ENCODE measurements at regions not wholly inside any gene's neighbourhood (a gene's known extent, or its start where the extent isn't known, plus 50 kb on each side); places are given as distances from the start of the nearest gene placed in this dataset.

DNA sequence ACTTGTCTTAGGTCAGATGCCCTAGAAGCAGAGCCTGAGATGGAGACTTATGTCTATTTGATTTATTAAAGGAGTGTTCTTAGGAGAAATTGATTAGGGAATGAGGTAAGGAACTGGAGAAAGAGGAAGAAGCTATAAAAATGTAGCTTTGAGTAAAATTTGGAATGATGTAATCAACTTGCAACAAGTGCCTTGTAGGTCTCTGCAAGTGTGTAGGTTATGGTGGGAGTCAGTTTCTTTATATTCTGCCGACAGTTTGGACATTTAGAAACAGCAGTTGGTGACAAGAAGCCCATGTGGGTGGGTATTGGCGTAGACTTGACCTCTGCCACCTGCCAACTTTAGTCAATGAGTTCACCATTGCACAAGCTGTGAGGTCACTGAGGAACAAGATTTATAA, 986.5 kb downstream of the CDH18 start:
- H3K36me3 ChIP-seq (ENCODE audit: insufficient read depth, low read length) = no peaks in the 10 kb centered on the region
- H3K9me3 ChIP-seq (ENCODE audit: insufficient read depth, low read length, severe bottlenecking) = no peaks in the 10 kb centered on the region

DNA sequence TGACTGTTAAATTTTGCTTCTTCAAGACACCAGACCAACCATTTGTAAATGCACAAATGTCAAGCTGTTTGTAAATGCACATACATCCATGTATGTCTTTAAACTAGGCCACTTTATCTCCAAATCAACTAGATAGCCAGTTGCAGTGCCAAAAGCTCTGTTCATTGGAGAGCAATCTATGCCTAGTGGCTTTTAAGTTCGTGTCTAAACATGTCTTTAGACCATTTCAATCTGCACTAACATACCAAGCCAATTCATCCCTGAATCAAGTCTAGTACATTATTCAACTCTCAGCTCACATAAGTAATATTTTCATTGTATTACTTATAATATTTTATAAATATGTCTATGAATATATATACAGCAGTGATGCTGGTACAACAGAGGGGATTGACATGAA, 985.9 kb downstream of the CDH18 start:
- Histone ChIP-seq H4K20me1 (ENCODE audit: insufficient read depth, low read length) (no peaks in the 10 kb centered on the region), H3K36me3 (ENCODE audit: insufficient read depth, low read length) (no peaks in the 10 kb centered on the region), H3K27ac (ENCODE audit: low read length) (no peak overlapping the region), H3K9me3 (ENCODE audit: insufficient read depth, low read length, severe bottlenecking) (no peaks in the 10 kb centered on the region), H3K4me3 (ENCODE audit: low read depth in 1 of 2, low read length in 2 of 2) (no peak overlapping the region), H2AFZ (ENCODE audit: low read depth, low read length) (no peak overlapping the region), H3K9ac (ENCODE audit: low read depth, low read length) (no peak overlapping the region), H3K4me1 (ENCODE audit: insufficient read depth, low read length) (no peaks in the 10 kb centered on the region), H3K79me2 (ENCODE audit: insufficient read depth, low read length) (no peaks in the 10 kb centered on the region), H3K27me3 (ENCODE audit: insufficient read depth, low read length, poor library complexity) (no peaks in the 10 kb centered on the region), H3K4me2 (ENCODE audit: insufficient read depth, low read length) (no peak overlapping the region)
- ATAC-seq (ENCODE audit: insufficient read depth, low read depth) (no peak), DNase-seq (no peak)
- TF ChIP-seq EZH2 (IDR thresholded peaks at IDR 0.05; ENCODE audit: borderline replicate concordance, low read depth, low read length, severe bottlenecking) = no peak
- no peak for TF ChIP-seq CTCF (IDR thresholded peaks at IDR 0.05; ENCODE audit: borderline replicate concordance, extremely low read depth, low read length, poor library complexity, severe bottlenecking)

More for the DNA sequence above, 986.5 kb downstream of the CDH18 start:
- no peaks in the 10 kb centered on the region for H3K79me2 ChIP-seq (ENCODE audit: insufficient read depth, low read length)
- no peaks in the 10 kb centered on the region for H3K4me1 ChIP-seq (ENCODE audit: insufficient read depth, low read length)
- no peak overlapping the region for H3K27ac ChIP-seq (ENCODE audit: low read length)
- no peak for TF ChIP-seq CTCF (IDR thresholded peaks at IDR 0.05; ENCODE audit: borderline replicate concordance, extremely low read depth, low read length, poor library complexity, severe bottlenecking)
- no peak for TF ChIP-seq EZH2 (IDR thresholded peaks at IDR 0.05; ENCODE audit: borderline replicate concordance, low read depth, low read length, severe bottlenecking)
- no peaks in the 10 kb centered on the region for H4K20me1 ChIP-seq (ENCODE audit: insufficient read depth, low read length)
- no peaks in the 10 kb centered on the region for H3K27me3 ChIP-seq (ENCODE audit: insufficient read depth, low read length, poor library complexity)
- H3K4me2 ChIP-seq (ENCODE audit: insufficient read depth, low read length) = no peak overlapping the region
- H3K9ac ChIP-seq (ENCODE audit: low read depth, low read length) = no peak overlapping the region
- no peak for ATAC-seq (ENCODE audit: insufficient read depth, low read depth)
- no peak for DNase-seq
- H3K4me3 ChIP-seq (ENCODE audit: low read depth in 1 of 2, low read length in 2 of 2) = no peak overlapping the region
- no peak overlapping the region for H2AFZ ChIP-seq (ENCODE audit: low read depth, low read length)

DNA sequence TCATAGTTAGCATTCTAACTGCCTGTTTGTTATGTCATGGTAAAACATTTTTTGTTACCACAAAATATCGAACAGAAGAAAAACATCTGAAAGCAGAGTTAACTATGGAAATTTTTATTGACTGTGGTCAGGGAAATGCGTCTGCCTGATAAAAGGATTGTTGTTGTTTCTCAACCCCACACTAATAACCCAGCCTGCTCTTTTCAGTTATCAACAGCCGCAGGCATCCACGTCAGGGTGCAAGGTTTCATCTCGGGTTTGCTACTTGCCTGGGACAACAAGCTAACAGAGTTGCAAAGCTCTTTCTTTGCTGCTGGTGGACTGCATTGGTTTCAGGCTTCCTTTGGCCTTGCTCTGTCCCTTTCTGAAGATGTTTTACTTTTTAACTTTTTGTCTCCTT, 969.2 kb downstream of the CDH18 start:
- no peaks in the 10 kb centered on the region for H4K20me1 ChIP-seq (ENCODE audit: insufficient read depth, low read length)
- no peak for TF ChIP-seq CTCF (IDR thresholded peaks at IDR 0.05; ENCODE audit: borderline replicate concordance, extremely low read depth, low read length, poor library complexity, severe bottlenecking)
- no peak for TF ChIP-seq EZH2 (IDR thresholded peaks at IDR 0.05; ENCODE audit: borderline replicate concordance, low read depth, low read length, severe bottlenecking)
- DNase-seq (no peak), ATAC-seq (ENCODE audit: insufficient read depth, low read depth) (no peak)
- no peaks in the 10 kb centered on the region for H3K79me2 ChIP-seq (ENCODE audit: insufficient read depth, low read length)
- H3K9ac ChIP-seq (ENCODE audit: low read depth, low read length) = no peak overlapping the region
- H3K4me1 ChIP-seq (ENCODE audit: insufficient read depth, low read length) = no peaks in the 10 kb centered on the region
- no peaks in the 10 kb centered on the region for H3K27me3 ChIP-seq (ENCODE audit: insufficient read depth, low read length, poor library complexity)
- no peak overlapping the region for H3K4me3 ChIP-seq (ENCODE audit: low read depth in 1 of 2, low read length in 2 of 2)
- H2AFZ ChIP-seq (ENCODE audit: low read depth, low read length) = no peak overlapping the region
- H3K9me3 ChIP-seq (ENCODE audit: insufficient read depth, low read length, severe bottlenecking) = no peaks in the 10 kb centered on the region
- no peak overlapping the region for H3K4me2 ChIP-seq (ENCODE audit: insufficient read depth, low read length)
- no peaks in the 10 kb centered on the region for H3K36me3 ChIP-seq (ENCODE audit: insufficient read depth, low read length)
- H3K27ac ChIP-seq (ENCODE audit: low read length) = no peak overlapping the region

DNA sequence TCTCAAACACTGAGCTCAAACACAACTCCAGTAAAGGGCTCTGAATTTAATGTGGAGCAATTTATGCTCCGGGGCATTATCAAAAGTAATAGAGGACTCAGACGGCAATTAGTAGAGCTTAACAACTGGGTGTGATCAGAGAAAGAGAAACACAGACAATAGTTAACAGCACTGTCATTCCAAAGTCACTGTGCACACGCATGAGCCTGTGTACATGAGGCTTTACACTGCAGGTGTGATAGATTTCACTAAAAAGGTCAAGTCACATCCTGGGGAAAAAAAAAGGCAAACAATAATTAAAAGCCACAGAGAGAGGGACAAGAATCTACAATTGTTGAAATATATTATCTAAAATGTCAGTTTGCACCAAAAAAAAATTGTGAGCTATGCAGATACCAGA, 956.5 kb downstream of the CDH18 start:
- Histone ChIP-seq H3K27ac (ENCODE audit: low read length) (no peak overlapping the region), H4K20me1 (ENCODE audit: insufficient read depth, low read length) (no peaks in the 10 kb centered on the region), H3K27me3 (ENCODE audit: insufficient read depth, low read length, poor library complexity) (no peaks in the 10 kb centered on the region), H3K9ac (ENCODE audit: low read depth, low read length) (no peak overlapping the region), H2AFZ (ENCODE audit: low read depth, low read length) (no peak overlapping the region), H3K9me3 (ENCODE audit: insufficient read depth, low read length, severe bottlenecking) (no peaks in the 10 kb centered on the region), H3K36me3 (ENCODE audit: insufficient read depth, low read length) (no peaks in the 10 kb centered on the region), H3K4me2 (ENCODE audit: insufficient read depth, low read length) (no peak overlapping the region), H3K4me1 (ENCODE audit: insufficient read depth, low read length) (no peaks in the 10 kb centered on the region), H3K79me2 (ENCODE audit: insufficient read depth, low read length) (no peaks in the 10 kb centered on the region), H3K4me3 (ENCODE audit: low read depth in 1 of 2, low read length in 2 of 2) (no peak overlapping the region)
- DNase-seq (no peak), ATAC-seq (ENCODE audit: insufficient read depth, low read depth) (no peak)
- TF ChIP-seq EZH2 (IDR thresholded peaks at IDR 0.05; ENCODE audit: borderline replicate concordance, low read depth, low read length, severe bottlenecking) (no peak), CTCF (IDR thresholded peaks at IDR 0.05; ENCODE audit: borderline replicate concordance, extremely low read depth, low read length, poor library complexity, severe bottlenecking) (no peak)

Data from DND-41 (cell line).